AG04450 (cell line): ENCODE measurements at regions not wholly inside any gene's neighbourhood (a gene's known extent, or its start where the extent isn't known, plus 50 kb on each side); places are given as distances from the start of the nearest gene placed in this dataset.

ENCODE experiments used
- CTCF ChIA-PET: fragments of 300-600, 350-600 bp; formaldehyde crosslinking; extraction: SDS; loops from one replicate; lab custom pipeline; 2022; ENCODE audit warnings: antibody characterized with exemption, inconsistent platforms; lab: Charles Lee
- POLR2A ChIA-PET: fragments of 350-600 bp; formaldehyde crosslinking; extraction: SDS; loops from one replicate; lab custom pipeline; 2021; ENCODE audit warnings: antibody characterized with exemption, inconsistent platforms; lab: Yijun Ruan, JAX
- DNase-seq: peaks from one replicate; pipeline ENCODE4 v3.0.0-alpha.2; 2011; ENCODE audit warnings: low read depth, low spot score
- H3K27ac ChIP-seq: one replicate; pipeline ENCODE4 v1.5.1; 2012; ENCODE audit warnings: low read depth, low read length, control low read depth
- H3K27me3 ChIP-seq: one replicate; pipeline ENCODE4 v1.6.0; 2012; ENCODE audit warnings: low read length; ENCODE audit not compliant: control insufficient read depth, insufficient read depth
- H3K4me3 ChIP-seq: 2 replicates; pipeline ENCODE4 v1.5.1; 2011; ENCODE audit warnings: mild to moderate bottlenecking, low read depth, low read length, control low read depth
- H3K9me3 ChIP-seq: 2 replicates; pipeline ENCODE4 v1.5.1; 2012; ENCODE audit warnings: low read length; ENCODE audit not compliant: control insufficient read depth, insufficient read depth
- CTCF ChIP-seq: IDR thresholded peaks from 2 replicates; pipeline ENCODE4 v1.5.1; 2011; ENCODE audit warnings: low read depth, low read length, control low read depth, inconsistent platforms

- ChIA-PET CTCF (no interaction called here), POLR2A (no interaction called here)
- no peak overlapping the region for H3K4me3 ChIP-seq
- no peak for TF ChIP-seq CTCF
- no peak overlapping the region for H3K27ac ChIP-seq
- H3K9me3 ChIP-seq: no peaks in the 10 kb centered on the region
- peaks cover 21% of the 10 kb centered on the region for H3K27me3 ChIP-seq
- no peak for DNase-seq
Measured at GRCh38 chr1:29543586-29543985, 307.3 kb downstream of the PTPRU start.

DNA sequence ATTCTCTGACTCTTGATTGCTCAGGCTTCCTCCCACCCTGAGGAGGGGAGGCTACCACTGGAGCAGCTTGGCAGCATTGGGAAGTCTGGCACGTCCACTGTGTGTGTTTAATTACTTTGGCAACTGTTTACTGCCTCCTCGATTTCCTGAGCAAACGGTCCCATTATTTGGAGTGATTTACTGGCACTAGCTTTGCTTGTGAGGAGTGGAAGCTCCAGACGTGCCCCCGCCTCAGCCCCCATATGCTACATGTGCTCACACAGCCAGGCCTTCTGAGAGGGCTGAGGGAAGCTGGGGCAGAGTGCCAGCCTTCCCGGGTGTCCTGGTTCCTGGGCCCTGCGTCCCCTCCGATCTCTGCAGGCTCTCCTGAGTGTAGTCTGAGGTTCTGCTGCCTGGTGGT is 306.2 kb downstream of the PTPRU start:
- no peak for TF ChIP-seq CTCF
- ChIA-PET CTCF (no interaction called here), POLR2A (no interaction called here)
- no peak overlapping the region for H3K4me3 ChIP-seq
- no peak for DNase-seq
- H3K27ac ChIP-seq: no peak overlapping the region
- H3K27me3 ChIP-seq: peaks cover 26% of the 10 kb centered on the region
- no peaks in the 10 kb centered on the region for H3K9me3 ChIP-seq

GRCh38 chr1:29541631-29542030 is 305.3 kb downstream of the PTPRU start:
- TF ChIP-seq CTCF: no peak
- no peaks in the 10 kb centered on the region for H3K9me3 ChIP-seq
- H3K27me3 ChIP-seq: peaks cover 26% of the 10 kb centered on the region
- ChIA-PET CTCF (no interaction called here), POLR2A (no interaction called here)
- H3K4me3 ChIP-seq: no peak overlapping the region
- DNase-seq: no peak
- H3K27ac ChIP-seq: no peak overlapping the region

GRCh38 chr1:29540801-29541357 is 304.6 kb downstream of the PTPRU start:
- Histone ChIP-seq H3K27me3 (peaks cover 26% of the 10 kb centered on the region), H3K27ac (no peak overlapping the region), H3K9me3 (no peaks in the 10 kb centered on the region), H3K4me3 (no peak overlapping the region)
- TF ChIP-seq CTCF: no peak
- no peak for DNase-seq
- POLR2A ChIA-PET: no interaction called here
- CTCF ChIA-PET: no interaction called here

GRCh38 chr1:29539971-29540370 is 303.6 kb downstream of the PTPRU start:
- H3K9me3 ChIP-seq: no peaks in the 10 kb centered on the region
- ChIA-PET POLR2A (no interaction called here), CTCF (no interaction called here)
- TF ChIP-seq CTCF: no peak
- no peak for DNase-seq
- H3K27me3 ChIP-seq: peaks cover 22% of the 10 kb centered on the region
- no peak overlapping the region for H3K27ac ChIP-seq
- no peak overlapping the region for H3K4me3 ChIP-seq
